22Rv1 (cell line): ENCODE measurements at regions not wholly inside any gene's neighbourhood (a gene's known extent, or its start where the extent isn't known, plus 50 kb on each side); places are given as distances from the start of the nearest gene placed in this dataset.

Experiments
- H3K27ac ChIP-seq: fragments of 450-650 bp; 2 replicates; pipeline ENCODE4 v1.5.1; 2017
- ZFX ChIP-seq: fragments of 450-650 bp; IDR thresholded peaks from 2 replicates; pipeline ENCODE4 v1.6.1; 2017; ENCODE audit warnings: antibody characterized with exemption, borderline replicate concordance
- TF ChIP-seq, protein P1 (sequence below): fragments of 450-650 bp; IDR thresholded peaks from 2 replicates; pipeline ENCODE4 v1.5.1; 2017; ENCODE audit warnings: mild to moderate bottlenecking

DNA sequence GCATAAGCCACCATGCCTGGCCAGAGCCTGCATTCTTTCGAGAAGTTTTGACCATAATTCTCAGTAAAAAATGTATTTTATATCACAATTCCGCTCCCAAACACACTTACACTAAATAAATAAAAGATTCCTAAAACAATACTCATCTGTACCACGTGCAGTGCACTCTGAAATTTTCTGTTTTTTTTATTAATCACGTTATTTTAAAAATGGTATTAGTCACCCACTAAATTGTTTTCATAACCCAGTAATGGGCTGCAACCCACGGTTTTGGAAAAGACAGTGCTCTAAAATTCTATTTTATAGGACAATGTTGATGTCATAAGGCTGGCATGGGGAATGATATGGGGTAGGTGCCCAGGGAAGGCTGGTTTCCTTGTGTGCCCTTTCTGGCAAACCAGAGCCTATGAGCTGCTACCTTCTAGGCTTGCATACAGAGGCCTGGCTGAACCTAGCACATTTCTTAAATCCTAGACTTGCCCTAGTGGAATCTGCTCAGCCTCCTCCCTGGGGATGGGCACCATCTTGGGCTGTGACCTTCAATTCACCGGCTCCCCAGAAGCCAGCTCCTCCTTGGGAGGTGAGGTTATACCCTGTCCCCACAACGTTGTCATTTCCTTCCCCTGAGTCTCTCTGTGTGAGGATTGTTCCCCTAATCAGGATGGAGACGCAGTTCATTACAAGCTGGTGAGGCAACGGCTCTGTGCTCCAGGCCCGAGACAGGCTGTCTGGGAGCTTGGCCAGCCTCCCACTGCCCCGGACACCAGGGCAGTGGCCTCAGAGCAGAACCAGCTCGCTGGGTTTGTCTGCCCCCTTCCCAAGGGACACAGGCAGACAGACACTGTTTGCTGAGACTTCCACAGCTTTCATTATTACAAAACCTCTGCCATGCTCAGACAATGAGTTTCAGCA is 116.5 kb upstream of the NAV2 start:
- TF ChIP-seq ZFX = no peak
- TF ChIP-seq, protein P1, sequence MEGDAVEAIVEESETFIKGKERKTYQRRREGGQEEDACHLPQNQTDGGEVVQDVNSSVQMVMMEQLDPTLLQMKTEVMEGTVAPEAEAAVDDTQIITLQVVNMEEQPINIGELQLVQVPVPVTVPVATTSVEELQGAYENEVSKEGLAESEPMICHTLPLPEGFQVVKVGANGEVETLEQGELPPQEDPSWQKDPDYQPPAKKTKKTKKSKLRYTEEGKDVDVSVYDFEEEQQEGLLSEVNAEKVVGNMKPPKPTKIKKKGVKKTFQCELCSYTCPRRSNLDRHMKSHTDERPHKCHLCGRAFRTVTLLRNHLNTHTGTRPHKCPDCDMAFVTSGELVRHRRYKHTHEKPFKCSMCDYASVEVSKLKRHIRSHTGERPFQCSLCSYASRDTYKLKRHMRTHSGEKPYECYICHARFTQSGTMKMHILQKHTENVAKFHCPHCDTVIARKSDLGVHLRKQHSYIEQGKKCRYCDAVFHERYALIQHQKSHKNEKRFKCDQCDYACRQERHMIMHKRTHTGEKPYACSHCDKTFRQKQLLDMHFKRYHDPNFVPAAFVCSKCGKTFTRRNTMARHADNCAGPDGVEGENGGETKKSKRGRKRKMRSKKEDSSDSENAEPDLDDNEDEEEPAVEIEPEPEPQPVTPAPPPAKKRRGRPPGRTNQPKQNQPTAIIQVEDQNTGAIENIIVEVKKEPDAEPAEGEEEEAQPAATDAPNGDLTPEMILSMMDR = no peak
- no peak overlapping the region for H3K27ac ChIP-seq

DNA sequence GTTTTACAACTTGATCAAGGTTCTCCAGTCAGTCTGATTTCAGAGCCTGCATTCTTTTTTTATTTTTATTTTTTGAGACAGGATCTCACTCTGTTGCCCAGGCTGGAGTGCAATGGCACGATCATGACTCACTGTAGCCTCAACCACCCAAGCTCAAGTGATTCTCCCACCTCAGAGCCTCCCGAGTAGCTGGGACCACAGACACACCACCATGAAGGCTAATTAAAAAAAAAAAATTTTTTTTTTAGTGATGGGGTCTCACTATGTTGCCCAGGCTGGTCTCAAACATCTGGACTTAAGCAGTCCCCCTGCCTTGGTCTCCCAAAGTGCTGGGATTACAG is 117.2 kb upstream of the NAV2 start:
- TF ChIP-seq, protein P1 = no peak
- TF ChIP-seq ZFX = no peak
- no peak overlapping the region for H3K27ac ChIP-seq

DNA sequence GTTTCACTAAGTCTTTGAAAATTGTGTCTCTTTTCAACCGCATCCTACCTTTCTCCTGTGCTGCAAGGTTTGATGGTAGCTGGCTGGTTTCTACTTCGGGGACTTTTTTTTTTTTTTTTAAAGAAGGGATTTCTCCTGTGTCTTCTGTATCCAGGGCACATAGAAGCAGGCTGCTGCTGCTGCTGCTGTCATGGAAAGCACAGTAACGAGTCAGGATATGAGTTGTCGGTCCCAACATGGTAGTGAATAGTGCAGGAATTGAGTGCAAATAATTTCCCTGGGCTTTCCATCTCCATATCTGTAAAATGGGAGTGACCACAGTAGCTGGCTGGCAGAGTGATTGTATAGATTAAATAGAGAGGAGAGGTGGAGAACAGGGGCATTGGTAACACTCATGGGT is 118.3 kb upstream of the NAV2 start:
- TF ChIP-seq, protein P1 = no peak
- no peak for TF ChIP-seq ZFX
- H3K27ac ChIP-seq = no peak overlapping the region

DNA sequence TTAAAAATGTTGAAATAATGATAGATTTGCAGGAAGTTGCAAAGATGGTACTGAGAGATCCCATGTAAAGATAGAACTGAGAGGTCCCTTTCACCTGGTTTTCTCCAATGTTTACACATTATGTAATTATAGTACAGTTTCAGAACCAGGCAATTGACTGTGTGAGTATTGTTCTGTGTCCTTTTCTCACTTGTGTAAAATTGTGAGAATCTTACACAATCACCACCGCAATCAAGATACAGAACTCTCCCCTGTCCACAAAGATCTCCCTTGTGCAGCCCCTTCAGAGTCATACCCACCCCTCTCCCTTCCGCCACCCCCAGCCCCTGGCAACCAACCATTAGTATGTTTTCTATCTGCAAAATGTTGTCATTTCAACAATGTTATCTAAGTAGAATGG is 119.8 kb upstream of the NAV2 start:
- no peak overlapping the region for H3K27ac ChIP-seq
- no peak for TF ChIP-seq ZFX
- TF ChIP-seq, protein P1 = no peak

DNA sequence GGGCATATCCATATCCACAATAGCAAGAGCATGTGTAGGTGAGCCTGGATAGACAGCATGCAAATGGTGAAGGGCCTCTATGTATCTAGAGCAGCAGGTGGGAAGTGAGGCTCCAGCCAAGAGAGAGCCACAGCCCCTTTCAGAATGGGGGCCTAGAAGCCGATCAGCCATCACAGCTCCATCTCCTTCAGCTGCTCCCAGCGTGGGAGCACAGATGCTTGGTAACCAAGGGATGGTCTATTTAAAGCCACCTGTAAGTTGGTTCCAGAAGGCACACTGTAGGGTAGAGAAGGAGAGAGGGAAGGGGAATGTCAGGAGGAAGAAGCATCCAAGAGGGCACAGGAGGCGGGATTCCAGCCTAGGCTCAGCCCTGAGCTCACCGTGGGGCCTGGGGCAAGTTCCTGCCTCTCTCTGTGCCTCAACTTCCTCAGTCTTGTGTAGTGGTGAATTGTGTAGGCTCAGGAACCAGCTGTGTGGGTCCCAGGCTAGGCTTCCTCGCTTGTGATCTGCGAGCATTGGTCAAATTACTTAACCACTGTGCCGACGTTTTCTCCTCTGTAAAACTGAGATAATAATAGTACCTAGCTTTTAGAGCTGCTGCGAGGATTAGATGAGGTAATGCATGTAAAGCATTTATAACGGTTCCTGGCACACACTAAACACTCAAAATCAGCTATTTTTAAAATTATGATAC is 122.9 kb upstream of the NAV2 start:
- TF ChIP-seq, protein P1 = no peak
- no peak for TF ChIP-seq ZFX
- H3K27ac ChIP-seq = no peak overlapping the region

DNA sequence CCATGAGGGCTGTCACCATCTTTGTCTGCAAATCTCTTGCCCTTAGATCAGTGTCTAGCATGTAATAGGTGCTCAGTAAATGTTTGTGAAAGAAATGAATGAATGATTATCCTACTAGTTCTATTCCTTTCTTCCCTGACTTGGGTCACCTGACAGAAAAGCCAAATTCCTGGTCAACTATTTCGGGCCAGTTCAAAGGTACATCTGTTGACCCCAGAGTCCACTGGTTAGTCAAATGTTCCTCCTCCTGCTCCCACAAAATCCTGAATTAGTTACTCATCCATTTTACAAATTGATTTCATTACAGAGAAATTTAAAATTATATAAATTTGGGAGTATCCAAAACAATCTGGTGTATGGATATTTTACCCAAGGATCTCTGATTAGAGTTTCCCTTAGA is 124.7 kb upstream of the NAV2 start:
- TF ChIP-seq, protein P1 = no peak
- no peak for TF ChIP-seq ZFX
- no peak overlapping the region for H3K27ac ChIP-seq

DNA sequence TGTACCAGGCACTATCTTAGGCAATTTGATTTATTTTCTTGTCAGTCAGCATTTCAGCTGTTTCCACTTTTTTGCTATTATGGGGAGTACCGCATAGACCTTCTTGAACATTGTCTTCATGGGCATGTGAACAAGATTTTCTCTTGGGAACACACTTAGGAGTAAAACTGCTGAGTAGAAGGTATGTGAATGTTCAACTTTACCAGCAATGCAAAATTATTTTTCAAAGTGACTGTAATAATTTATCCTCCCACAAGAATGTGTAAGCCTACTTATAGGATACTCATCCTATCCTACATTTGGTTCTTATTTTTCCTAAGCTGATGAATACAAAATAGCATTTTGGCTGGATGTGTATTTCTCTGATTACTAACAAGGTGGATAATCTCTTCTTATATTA is 132.0 kb upstream of the NAV2 start:
- TF ChIP-seq ZFX = no peak
- TF ChIP-seq, protein P1 = no peak
- no peak overlapping the region for H3K27ac ChIP-seq
